ENCODE measurements at regions not wholly inside any gene's neighbourhood (a gene's known extent, or its start where the extent isn't known, plus 50 kb on each side); places are given as distances from the start of the nearest gene placed in this dataset.

DNA sequence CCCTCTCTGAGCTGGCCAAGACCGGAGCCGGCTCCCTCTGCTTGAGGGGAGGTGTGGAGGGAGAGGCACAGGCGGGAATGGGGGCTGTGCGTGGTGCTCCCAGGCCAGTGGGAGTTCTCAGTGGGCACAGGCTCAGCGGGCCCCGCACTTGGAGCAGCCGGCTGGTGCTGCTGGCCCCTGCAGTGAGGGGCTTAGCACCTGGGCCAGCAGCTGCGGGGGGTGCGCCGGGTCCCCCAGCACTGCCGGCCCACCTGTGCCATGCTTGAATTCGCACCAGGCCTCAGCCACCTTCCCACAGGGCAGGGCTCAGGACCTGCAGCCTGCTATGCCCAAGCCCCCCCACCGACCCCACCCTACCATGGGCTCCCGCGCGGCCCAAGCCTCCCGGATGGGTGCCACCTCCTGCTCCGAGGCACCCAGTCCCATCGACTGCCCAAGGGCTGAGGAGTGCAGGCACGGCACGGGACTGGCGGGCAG lies 602.5 kb downstream of the KCTD8 start:
- DNase-seq (peak in 1 of 2 donors; percentile 69), ATAC-seq (ENCODE audit: low FRiP score in 2 of 2) (peak in 1 of 2 donors; percentile 32)
- no peak overlapping the region for H3K27ac ChIP-seq
- TF ChIP-seq POLR2AphosphoS5 (IDR thresholded peaks at IDR 0.05) (no peak), EP300 (IDR thresholded peaks at IDR 0.05) (no peak), POLR2A (IDR thresholded peaks at IDR 0.05) (no peak)
- TF ChIP-seq, protein P1, sequence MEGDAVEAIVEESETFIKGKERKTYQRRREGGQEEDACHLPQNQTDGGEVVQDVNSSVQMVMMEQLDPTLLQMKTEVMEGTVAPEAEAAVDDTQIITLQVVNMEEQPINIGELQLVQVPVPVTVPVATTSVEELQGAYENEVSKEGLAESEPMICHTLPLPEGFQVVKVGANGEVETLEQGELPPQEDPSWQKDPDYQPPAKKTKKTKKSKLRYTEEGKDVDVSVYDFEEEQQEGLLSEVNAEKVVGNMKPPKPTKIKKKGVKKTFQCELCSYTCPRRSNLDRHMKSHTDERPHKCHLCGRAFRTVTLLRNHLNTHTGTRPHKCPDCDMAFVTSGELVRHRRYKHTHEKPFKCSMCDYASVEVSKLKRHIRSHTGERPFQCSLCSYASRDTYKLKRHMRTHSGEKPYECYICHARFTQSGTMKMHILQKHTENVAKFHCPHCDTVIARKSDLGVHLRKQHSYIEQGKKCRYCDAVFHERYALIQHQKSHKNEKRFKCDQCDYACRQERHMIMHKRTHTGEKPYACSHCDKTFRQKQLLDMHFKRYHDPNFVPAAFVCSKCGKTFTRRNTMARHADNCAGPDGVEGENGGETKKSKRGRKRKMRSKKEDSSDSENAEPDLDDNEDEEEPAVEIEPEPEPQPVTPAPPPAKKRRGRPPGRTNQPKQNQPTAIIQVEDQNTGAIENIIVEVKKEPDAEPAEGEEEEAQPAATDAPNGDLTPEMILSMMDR (IDR thresholded peaks at IDR 0.05): no peak
- H3K36me3 ChIP-seq: no peaks in the 10 kb centered on the region
- no peak overlapping the region for H3K4me3 ChIP-seq
- no peaks in the 10 kb centered on the region for H3K9me3 ChIP-seq
- 97% methylated on average over 15 of the region's 22 CpGs; no CpG with 5 or more reads in 1 of the 2 donors for WGBS, 2 donors
- H3K4me1 ChIP-seq: no peaks in the 10 kb centered on the region
- H3K27me3 ChIP-seq: no peaks in the 10 kb centered on the region

DNA sequence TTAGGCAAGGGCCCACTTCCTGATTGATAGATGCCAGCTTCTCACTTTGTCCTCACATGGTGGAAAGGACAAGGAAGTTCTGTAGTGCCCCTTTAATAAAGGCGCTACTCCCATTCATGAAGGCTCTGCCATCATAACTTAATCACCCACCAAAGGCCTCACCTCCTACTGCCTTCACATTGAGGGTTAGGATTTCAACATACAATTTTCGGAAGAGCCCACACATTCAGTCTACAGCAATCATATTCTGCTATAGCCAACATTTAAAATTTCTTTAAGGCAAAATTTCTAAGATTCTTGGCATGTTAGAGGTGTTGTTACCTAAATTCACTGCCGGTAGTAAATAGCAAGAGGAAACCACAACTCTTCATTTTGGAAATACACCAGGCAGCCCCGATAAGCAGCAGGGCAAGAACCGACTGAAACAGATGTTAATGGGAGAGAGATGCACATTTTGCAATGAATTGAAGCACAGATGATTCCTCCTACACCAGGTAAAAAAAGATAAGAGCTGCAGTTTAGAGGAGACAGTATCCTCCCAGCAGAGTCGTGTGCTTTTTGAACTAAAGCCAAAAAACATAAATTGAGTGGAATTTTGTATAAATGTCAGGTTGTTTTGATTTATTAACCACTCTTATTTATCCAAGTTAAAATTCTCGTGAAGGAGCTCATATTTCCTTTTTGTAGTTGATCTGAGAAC lies 594.9 kb downstream of the KCTD8 start:
- ATAC-seq (ENCODE audit: low FRiP score in 2 of 2): no peak

DNA sequence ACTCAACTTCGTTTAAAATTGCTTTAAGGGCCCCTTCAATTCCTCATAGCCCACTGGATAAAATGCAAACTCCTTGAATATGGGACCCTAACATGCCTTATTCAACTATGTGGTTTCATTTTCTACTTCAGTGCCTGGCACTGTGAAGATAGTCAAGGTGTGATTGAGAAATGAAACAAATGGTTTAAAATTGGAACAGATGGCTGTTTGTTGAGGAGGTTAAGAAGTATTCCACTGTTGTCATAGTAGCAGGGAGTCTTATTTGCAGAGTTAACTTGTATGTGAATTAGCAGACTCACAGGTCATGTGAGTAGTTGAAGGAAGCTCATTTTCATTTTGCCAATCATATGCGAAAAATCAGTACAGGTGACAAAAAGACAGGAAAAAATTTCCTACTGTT lies 593.3 kb downstream of the KCTD8 start:
- H3K27ac ChIP-seq: no peak overlapping the region
- no peaks in the 10 kb centered on the region for H3K4me1 ChIP-seq
- no peak for TF ChIP-seq POLR2A (IDR thresholded peaks at IDR 0.05)
- TF ChIP-seq, protein P1 (IDR thresholded peaks at IDR 0.05): no peak
- TF ChIP-seq EP300 (IDR thresholded peaks at IDR 0.05): no peak
- no peak for TF ChIP-seq POLR2AphosphoS5 (IDR thresholded peaks at IDR 0.05)
- H3K36me3 ChIP-seq: no peaks in the 10 kb centered on the region
- no peaks in the 10 kb centered on the region for H3K27me3 ChIP-seq
- ATAC-seq (ENCODE audit: low FRiP score in 2 of 2): no peak
- 64 to 79% methylated on average over 2 of the region's 2 CpGs for WGBS, 2 donors
- no peaks in the 10 kb centered on the region for H3K9me3 ChIP-seq
- H3K4me3 ChIP-seq: no peak overlapping the region
- no peak for DNase-seq

More for the DNA sequence above, 594.9 kb downstream of the KCTD8 start:
- Histone ChIP-seq H3K27ac (no peak overlapping the region), H3K27me3 (no peaks in the 10 kb centered on the region), H3K9me3 (no peaks in the 10 kb centered on the region), H3K4me3 (no peak overlapping the region), H3K4me1 (no peaks in the 10 kb centered on the region), H3K36me3 (no peaks in the 10 kb centered on the region)
- no peak for DNase-seq
- TF ChIP-seq, protein P1 (IDR thresholded peaks at IDR 0.05): no peak
- TF ChIP-seq POLR2A (IDR thresholded peaks at IDR 0.05) (no peak), EP300 (IDR thresholded peaks at IDR 0.05) (no peak), POLR2AphosphoS5 (IDR thresholded peaks at IDR 0.05) (no peak)
- 58 to 67% methylated on average over 7 of the region's 7 CpGs for WGBS, 2 donors

DNA sequence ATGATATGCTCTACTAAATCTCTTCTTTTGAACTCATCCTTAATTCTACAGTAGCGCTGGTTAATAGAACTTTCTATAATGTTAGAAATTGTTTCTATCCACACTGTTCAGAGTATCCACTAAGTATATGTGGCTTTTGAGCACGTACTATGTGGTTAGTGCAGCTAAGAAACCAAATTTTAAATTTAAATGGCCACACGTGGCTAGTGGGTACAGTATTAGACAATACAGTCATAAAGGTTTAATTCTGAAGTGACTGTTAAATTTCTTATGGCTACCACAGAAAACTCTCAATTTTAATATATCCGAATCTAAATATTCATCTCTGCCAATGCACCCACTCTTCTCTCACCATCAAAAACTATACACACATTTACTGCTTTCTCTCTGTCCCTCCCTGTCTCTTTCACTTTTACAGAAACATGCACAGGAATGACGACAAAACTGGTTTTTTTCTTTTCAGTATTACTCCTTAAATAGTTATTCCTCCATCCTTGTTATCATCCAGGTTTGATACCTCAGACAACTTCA lies 583.9 kb downstream of the KCTD8 start:
- H3K4me3 ChIP-seq: no peak overlapping the region
- ATAC-seq (ENCODE audit: low FRiP score in 2 of 2) (no peak), DNase-seq (no peak)
- no peaks in the 10 kb centered on the region for H3K27me3 ChIP-seq
- H3K36me3 ChIP-seq: no peaks in the 10 kb centered on the region
- WGBS, 2 donors: 83 to 88% methylated on average over 5 of the region's 5 CpGs
- TF ChIP-seq POLR2A (IDR thresholded peaks at IDR 0.05) (no peak), POLR2AphosphoS5 (IDR thresholded peaks at IDR 0.05) (no peak)
- TF ChIP-seq, protein P1 (IDR thresholded peaks at IDR 0.05): no peak
- H3K27ac ChIP-seq: no peak overlapping the region
- H3K9me3 ChIP-seq: no peaks in the 10 kb centered on the region
- no peaks in the 10 kb centered on the region for H3K4me1 ChIP-seq

DNA sequence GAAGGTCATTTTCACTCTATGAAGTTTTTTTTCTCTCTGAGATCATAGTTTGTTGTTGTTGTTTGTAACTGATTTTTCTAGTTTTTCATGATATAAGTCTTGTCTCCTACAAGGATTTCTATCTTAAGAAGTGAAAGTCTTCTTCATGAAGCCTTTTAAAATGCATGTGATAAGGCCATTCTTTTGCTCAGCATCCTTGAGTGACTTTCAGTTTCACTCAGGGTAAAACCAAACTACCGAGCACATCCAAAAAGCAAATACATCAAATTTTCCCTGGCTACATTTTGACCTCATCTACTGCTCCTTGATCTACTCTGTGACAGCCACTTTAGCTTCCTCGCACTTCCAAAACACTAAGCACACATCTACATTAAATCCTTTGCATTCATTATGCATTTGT lies 580.7 kb downstream of the KCTD8 start:
- DNase-seq (no peak), ATAC-seq (ENCODE audit: low FRiP score in 2 of 2) (no peak)
- H3K9me3 ChIP-seq: peaks cover 0 to 9% (median 0%) of the 10 kb centered on the region in 4 donors
- WGBS, 2 donors: 72 to 75% methylated on average over 2 of the region's 2 CpGs
- H3K36me3 ChIP-seq: no peaks in the 10 kb centered on the region
- no peaks in the 10 kb centered on the region for H3K4me1 ChIP-seq
- no peak overlapping the region for H3K27ac ChIP-seq
- H3K4me3 ChIP-seq: no peak overlapping the region
- TF ChIP-seq POLR2A (IDR thresholded peaks at IDR 0.05) (no peak), POLR2AphosphoS5 (IDR thresholded peaks at IDR 0.05) (no peak), EP300 (IDR thresholded peaks at IDR 0.05) (no peak)
- TF ChIP-seq, protein P1 (IDR thresholded peaks at IDR 0.05): no peak
- H3K27me3 ChIP-seq: no peaks in the 10 kb centered on the region
